ENCODE measurements at regions not wholly inside any gene's neighbourhood (a gene's known extent, or its start where the extent isn't known, plus 50 kb on each side); places are given as distances from the start of the nearest gene placed in this dataset.

DNA sequence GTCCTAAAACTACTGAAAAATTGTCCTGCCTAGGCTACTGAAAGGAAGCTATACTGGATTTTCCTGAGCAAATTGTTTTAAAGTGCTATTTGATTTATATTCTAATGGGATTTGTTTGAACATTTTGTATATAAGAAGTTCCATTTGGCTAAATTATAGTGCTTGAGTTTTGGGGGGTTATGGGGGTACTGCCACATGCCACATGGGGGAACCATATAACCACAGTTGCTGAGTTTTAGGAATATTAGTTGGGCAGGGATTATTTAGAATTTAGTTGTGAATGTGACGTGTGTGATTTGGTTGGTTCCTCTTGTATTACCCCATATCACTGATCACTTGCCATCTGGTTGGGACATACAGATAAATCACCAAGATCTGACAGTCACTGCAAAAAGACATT is 224.5 kb upstream of the TAPT1 start:
- Histone ChIP-seq H3K9me3 (ENCODE audit: control insufficient read depth, insufficient read depth, low read length) (no peaks in the 10 kb centered on the region), H3K27me3 (ENCODE audit: control insufficient read depth, insufficient read depth, low read length) (peaks cover 79% of the 10 kb centered on the region), H3K4me3 (ENCODE audit: low read depth, low read length) (no peak overlapping the region), H3K36me3 (ENCODE audit: control insufficient read depth, insufficient read depth, low read length) (no peaks in the 10 kb centered on the region), H3K9ac (ENCODE audit: low read depth, low read length) (no peak overlapping the region), H3K4me1 (ENCODE audit: control insufficient read depth, insufficient read depth, low read length) (no peaks in the 10 kb centered on the region)

DNA sequence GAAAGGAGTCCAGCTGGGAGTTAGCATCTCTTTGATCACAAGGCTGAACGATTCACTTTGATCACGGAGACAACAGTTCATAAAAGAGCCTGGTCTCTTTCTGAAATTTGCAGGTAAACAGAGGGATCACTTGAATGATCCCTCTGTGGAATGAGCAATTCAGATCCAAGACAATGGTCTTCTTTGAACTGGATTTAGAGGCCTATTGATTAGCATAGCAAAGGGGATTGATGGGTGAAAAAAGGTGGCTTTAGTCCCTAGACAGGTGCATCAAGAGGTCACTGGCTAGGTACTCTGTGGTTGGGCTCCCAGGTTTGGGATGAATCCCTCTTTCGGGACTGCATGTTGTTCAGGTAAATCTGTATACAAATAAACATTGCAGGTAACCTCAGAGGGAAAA is 223.8 kb upstream of the TAPT1 start:
- H3K4me3 ChIP-seq (ENCODE audit: low read depth, low read length), result no peak overlapping the region
- H3K36me3 ChIP-seq (ENCODE audit: control insufficient read depth, insufficient read depth, low read length), result no peaks in the 10 kb centered on the region
- no peaks in the 10 kb centered on the region for H3K9me3 ChIP-seq (ENCODE audit: control insufficient read depth, insufficient read depth, low read length)
- no peak overlapping the region for H3K9ac ChIP-seq (ENCODE audit: low read depth, low read length)
- no peaks in the 10 kb centered on the region for H3K4me1 ChIP-seq (ENCODE audit: control insufficient read depth, insufficient read depth, low read length)
- peaks cover 78% of the 10 kb centered on the region for H3K27me3 ChIP-seq (ENCODE audit: control insufficient read depth, insufficient read depth, low read length)

DNA sequence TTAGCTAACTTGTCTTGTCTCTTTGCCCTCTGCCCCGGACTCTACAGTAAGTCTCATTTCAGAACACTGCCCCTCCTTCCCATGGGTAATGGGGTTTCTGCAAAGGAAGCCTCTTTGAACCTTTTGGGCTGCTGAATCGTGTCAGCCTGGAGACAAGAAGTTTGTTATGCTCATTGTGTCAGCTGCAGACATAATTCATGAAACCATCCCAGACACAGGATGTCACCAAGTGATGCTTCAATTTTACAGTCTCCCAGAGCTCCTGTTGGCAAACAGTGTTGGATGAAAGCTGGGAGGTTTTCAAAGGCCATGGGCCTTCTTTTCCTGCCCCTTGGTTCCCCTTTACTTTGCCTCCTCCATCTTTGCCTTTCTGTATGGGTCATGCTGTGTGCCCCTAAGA is 223.1 kb upstream of the TAPT1 start:
- H3K9ac ChIP-seq (ENCODE audit: low read depth, low read length), result no peak overlapping the region
- H3K27me3 ChIP-seq (ENCODE audit: control insufficient read depth, insufficient read depth, low read length), result peaks cover 79% of the 10 kb centered on the region
- no peak overlapping the region for H3K4me3 ChIP-seq (ENCODE audit: low read depth, low read length)
- H3K4me1 ChIP-seq (ENCODE audit: control insufficient read depth, insufficient read depth, low read length), result no peaks in the 10 kb centered on the region
- H3K36me3 ChIP-seq (ENCODE audit: control insufficient read depth, insufficient read depth, low read length), result no peaks in the 10 kb centered on the region
- H3K9me3 ChIP-seq (ENCODE audit: control insufficient read depth, insufficient read depth, low read length), result no peaks in the 10 kb centered on the region

DNA sequence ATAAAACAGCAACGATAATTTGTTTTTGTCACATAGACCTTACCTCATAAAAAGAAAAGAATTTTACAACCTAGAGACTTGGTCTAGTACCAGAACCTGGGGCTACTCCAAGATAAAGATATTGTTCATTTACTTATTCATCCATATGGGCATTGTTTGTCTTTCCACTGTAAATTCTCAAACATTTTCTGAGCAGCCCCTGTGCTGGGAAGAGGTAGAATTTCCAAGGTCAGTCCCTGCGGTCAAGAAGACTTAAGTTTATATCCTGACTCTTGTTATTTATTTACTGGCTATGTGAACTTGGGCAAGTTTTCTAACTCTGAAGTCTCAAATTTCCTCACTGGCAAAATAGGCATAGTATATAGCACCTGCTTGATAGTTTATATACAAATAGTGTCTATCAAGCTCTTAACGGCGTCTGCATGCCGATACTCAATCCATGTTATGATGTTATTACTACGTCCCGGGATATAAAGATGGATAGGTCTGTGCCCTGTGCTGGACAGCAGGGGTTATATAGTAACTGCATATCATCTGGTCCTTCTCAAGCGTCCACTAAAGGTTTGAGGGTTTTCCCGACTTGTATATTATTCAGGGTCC is 222.1 kb upstream of the TAPT1 start:
- Histone ChIP-seq H3K4me3 (ENCODE audit: low read depth, low read length) (no peak overlapping the region), H3K36me3 (ENCODE audit: control insufficient read depth, insufficient read depth, low read length) (no peaks in the 10 kb centered on the region), H3K9me3 (ENCODE audit: control insufficient read depth, insufficient read depth, low read length) (no peaks in the 10 kb centered on the region), H3K27me3 (ENCODE audit: control insufficient read depth, insufficient read depth, low read length) (peaks cover 81% of the 10 kb centered on the region), H3K9ac (ENCODE audit: low read depth, low read length) (no peak overlapping the region), H3K4me1 (ENCODE audit: control insufficient read depth, insufficient read depth, low read length) (no peaks in the 10 kb centered on the region)

DNA sequence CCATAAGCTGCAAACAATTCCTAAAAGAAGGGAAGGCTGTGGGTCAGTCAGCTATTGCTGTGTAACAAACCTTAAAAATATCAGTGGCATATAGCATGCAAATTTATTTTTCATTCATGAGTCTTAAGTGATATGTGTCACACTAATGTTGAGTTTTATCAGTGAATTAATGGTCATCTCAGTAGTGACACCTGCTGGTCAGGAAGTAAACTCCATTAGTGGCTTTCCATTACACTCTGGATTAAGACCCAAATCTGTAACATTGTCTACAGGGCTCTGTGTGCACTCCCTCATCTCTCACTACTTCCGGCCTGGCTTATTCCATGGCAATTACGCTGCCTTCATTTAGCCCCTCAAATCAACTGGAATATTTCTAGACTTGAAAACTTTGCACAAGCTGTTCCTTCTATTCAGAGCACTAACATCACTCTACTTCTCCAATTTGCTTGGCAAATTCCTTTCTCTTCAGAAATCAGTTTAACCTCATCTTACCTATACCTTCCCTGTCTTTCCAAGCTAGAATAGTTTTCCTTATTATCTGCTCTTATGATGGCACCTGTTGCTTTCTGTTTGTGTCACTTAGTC is 217.3 kb upstream of the TAPT1 start:
- Histone ChIP-seq H3K9me3 (ENCODE audit: control insufficient read depth, insufficient read depth, low read length) (no peaks in the 10 kb centered on the region), H3K4me3 (ENCODE audit: low read depth, low read length) (no peak overlapping the region), H3K36me3 (ENCODE audit: control insufficient read depth, insufficient read depth, low read length) (no peaks in the 10 kb centered on the region), H3K27me3 (ENCODE audit: control insufficient read depth, insufficient read depth, low read length) (peaks cover 38% of the 10 kb centered on the region), H3K9ac (ENCODE audit: low read depth, low read length) (no peak overlapping the region), H3K4me1 (ENCODE audit: control insufficient read depth, insufficient read depth, low read length) (no peaks in the 10 kb centered on the region)

DNA sequence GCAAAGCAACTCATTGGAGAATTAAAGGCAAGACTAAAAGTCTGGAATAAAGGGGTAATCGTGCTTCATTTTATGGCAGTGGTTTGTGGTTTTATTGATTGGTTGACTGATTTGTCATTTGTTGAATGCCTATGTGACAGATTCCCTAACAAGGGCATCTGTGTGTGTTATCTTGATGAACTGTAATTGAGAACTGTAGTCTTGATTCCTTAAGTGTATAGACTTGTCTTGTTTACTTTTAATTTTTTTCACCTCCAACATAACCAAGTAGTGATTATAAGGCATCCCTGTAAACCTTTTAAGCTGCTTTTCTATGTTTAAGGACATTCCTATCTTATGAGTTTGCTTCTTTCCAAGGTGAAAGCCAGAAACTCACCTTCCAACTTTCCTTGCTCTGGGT is 216.0 kb upstream of the TAPT1 start:
- Histone ChIP-seq H3K36me3 (ENCODE audit: control insufficient read depth, insufficient read depth, low read length) (no peaks in the 10 kb centered on the region), H3K9me3 (ENCODE audit: control insufficient read depth, insufficient read depth, low read length) (no peaks in the 10 kb centered on the region), H3K4me1 (ENCODE audit: control insufficient read depth, insufficient read depth, low read length) (no peaks in the 10 kb centered on the region), H3K27me3 (ENCODE audit: control insufficient read depth, insufficient read depth, low read length) (peaks cover 25% of the 10 kb centered on the region), H3K9ac (ENCODE audit: low read depth, low read length) (no peak overlapping the region), H3K4me3 (ENCODE audit: low read depth, low read length) (no peak overlapping the region)

DNA sequence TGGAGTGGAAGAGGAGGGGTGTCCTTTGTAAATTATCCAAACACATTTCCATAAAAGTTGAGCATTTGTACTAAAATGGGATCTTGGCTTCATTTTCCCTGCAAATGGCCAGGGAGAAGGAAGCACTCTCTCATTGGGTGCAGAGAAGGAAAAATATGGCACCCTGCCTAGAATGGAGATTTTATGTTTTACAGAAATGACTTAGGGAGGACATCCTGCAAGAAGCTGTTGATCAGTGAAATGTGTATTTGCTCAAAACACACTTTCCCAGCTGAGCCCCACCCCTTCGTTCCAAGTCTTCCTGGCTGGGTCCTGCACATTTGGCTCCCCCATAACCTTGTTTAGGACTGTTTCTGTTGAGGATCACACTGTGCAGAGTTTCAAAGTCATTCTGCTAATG is 213.5 kb upstream of the TAPT1 start:
- H3K4me3 ChIP-seq (ENCODE audit: low read depth, low read length), result no peak overlapping the region
- peaks cover 7% of the 10 kb centered on the region for H3K27me3 ChIP-seq (ENCODE audit: control insufficient read depth, insufficient read depth, low read length)
- no peak overlapping the region for H3K9ac ChIP-seq (ENCODE audit: low read depth, low read length)
- no peaks in the 10 kb centered on the region for H3K36me3 ChIP-seq (ENCODE audit: control insufficient read depth, insufficient read depth, low read length)
- no peaks in the 10 kb centered on the region for H3K4me1 ChIP-seq (ENCODE audit: control insufficient read depth, insufficient read depth, low read length)
- no peaks in the 10 kb centered on the region for H3K9me3 ChIP-seq (ENCODE audit: control insufficient read depth, insufficient read depth, low read length)

DNA sequence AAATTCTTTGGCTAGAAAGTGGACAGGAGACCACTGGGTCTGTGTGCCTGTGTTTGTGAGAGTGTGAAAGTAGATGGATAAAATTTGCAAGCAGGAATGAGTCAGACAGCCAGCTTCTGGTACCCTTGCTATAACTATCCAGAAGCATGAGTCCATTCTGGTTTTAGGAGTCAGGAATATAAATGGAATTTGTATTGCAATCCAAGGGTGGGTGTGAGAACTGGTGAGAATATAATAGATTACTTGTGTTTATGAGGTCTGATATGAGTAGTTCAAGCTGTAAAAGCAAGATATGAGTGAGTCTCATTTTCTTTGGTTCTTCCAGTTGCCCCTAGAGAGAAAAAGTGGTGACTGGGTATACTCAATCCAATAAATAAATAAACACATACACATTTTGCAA is 212.7 kb upstream of the TAPT1 start:
- Histone ChIP-seq H3K9me3 (ENCODE audit: control insufficient read depth, insufficient read depth, low read length) (no peaks in the 10 kb centered on the region), H3K9ac (ENCODE audit: low read depth, low read length) (no peak overlapping the region), H3K36me3 (ENCODE audit: control insufficient read depth, insufficient read depth, low read length) (no peaks in the 10 kb centered on the region), H3K4me1 (ENCODE audit: control insufficient read depth, insufficient read depth, low read length) (no peaks in the 10 kb centered on the region), H3K4me3 (ENCODE audit: low read depth, low read length) (no peak overlapping the region), H3K27me3 (ENCODE audit: control insufficient read depth, insufficient read depth, low read length) (no peaks in the 10 kb centered on the region)

DNA sequence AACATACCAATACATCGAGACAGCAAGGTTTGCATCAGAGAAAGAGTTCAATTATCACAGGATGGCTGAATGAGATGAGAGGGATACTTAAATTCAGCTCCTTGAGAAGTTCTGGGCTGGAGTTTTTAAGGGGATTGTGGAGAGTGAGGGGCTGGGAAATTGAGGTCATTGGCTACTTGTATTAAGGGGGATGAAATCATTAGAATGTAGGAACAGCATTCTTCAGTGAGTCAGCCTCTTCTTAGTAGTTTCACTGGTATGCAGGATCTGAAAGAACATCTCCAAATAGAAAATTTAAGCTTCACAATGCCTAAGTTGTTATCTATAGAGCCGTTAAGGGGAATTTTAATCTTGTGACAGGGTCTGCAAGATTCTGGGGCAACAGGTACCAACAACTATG is 211.6 kb upstream of the TAPT1 start:
- Histone ChIP-seq H3K4me1 (ENCODE audit: control insufficient read depth, insufficient read depth, low read length) (no peaks in the 10 kb centered on the region), H3K36me3 (ENCODE audit: control insufficient read depth, insufficient read depth, low read length) (no peaks in the 10 kb centered on the region), H3K27me3 (ENCODE audit: control insufficient read depth, insufficient read depth, low read length) (no peaks in the 10 kb centered on the region), H3K9ac (ENCODE audit: low read depth, low read length) (no peak overlapping the region), H3K4me3 (ENCODE audit: low read depth, low read length) (no peak overlapping the region), H3K9me3 (ENCODE audit: control insufficient read depth, insufficient read depth, low read length) (no peaks in the 10 kb centered on the region)

DNA sequence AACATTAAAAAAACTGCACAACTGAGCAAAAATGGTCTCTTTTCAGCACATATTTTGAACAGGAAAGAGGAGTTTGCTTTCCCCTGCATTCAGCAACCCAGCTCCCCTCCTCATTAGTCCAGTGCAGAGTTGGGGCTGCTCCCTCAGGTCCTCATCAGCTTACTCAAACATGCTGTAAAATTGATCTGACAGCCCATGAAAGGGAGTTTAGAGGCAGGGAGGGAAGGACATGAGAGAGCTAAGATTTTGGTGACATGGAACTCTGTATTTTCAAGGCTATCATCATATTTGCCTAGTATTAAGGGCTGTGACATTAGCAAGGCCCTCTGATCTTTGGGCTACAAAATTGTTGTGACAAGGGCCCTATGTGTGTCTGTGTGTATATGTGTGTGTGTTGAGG is 205.6 kb upstream of the TAPT1 start:
- H3K9me3 ChIP-seq (ENCODE audit: control insufficient read depth, insufficient read depth, low read length), result no peaks in the 10 kb centered on the region
- H3K4me1 ChIP-seq (ENCODE audit: control insufficient read depth, insufficient read depth, low read length), result no peaks in the 10 kb centered on the region
- no peaks in the 10 kb centered on the region for H3K27me3 ChIP-seq (ENCODE audit: control insufficient read depth, insufficient read depth, low read length)
- H3K36me3 ChIP-seq (ENCODE audit: control insufficient read depth, insufficient read depth, low read length), result no peaks in the 10 kb centered on the region
- H3K9ac ChIP-seq (ENCODE audit: low read depth, low read length), result no peak overlapping the region
- H3K4me3 ChIP-seq (ENCODE audit: low read depth, low read length), result no peak overlapping the region

DNA sequence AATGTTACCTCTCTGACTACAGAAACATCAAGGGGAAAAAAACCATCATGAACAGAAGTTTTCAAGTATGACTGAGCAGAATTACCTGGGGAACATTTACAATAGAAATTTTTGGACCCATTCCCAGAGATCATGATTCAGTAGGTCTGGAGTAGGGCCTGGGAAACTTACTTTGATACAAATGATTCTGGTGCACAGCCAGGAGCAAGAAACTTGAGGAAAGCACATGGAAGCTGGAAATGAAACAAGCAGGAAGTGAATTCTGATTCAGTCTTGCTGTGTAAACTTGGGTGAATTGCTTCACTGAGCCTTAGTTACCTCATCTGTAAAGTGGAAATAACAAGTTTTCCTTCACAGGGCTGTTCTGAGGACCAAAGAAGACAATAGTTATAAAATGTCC is 192.5 kb upstream of the TAPT1 start:
- Histone ChIP-seq H3K9ac (ENCODE audit: low read depth, low read length) (no peak overlapping the region), H3K4me3 (ENCODE audit: low read depth, low read length) (no peak overlapping the region), H3K36me3 (ENCODE audit: control insufficient read depth, insufficient read depth, low read length) (no peaks in the 10 kb centered on the region), H3K9me3 (ENCODE audit: control insufficient read depth, insufficient read depth, low read length) (no peaks in the 10 kb centered on the region), H3K4me1 (ENCODE audit: control insufficient read depth, insufficient read depth, low read length) (no peaks in the 10 kb centered on the region), H3K27me3 (ENCODE audit: control insufficient read depth, insufficient read depth, low read length) (no peaks in the 10 kb centered on the region)

DNA sequence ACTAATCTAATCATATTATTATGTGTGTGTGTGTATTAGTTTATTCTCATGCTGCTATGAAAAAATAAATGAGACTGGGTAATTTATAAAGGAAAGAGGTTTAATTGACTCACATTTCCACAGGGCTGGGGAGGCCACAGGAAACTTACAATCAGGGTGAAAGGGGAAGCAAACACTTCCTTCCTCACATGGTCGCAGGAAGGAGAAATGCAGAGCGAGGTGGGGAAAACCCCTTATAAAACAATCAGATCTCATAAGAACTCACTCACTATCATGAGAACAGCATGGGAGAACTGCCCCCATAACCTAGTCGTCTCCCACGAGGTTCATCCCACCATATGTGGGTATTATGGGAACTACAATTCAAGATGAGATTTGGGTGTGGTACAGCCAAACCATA is 190.9 kb upstream of the TAPT1 start:
- Histone ChIP-seq H3K9ac (ENCODE audit: low read depth, low read length) (no peak overlapping the region), H3K9me3 (ENCODE audit: control insufficient read depth, insufficient read depth, low read length) (no peaks in the 10 kb centered on the region)

More for the DNA sequence above, 190.9 kb upstream of the TAPT1 start:
- H3K4me1 ChIP-seq (ENCODE audit: control insufficient read depth, insufficient read depth, low read length), result no peaks in the 10 kb centered on the region
- H3K27me3 ChIP-seq (ENCODE audit: control insufficient read depth, insufficient read depth, low read length), result no peaks in the 10 kb centered on the region
- no peaks in the 10 kb centered on the region for H3K36me3 ChIP-seq (ENCODE audit: control insufficient read depth, insufficient read depth, low read length)
- H3K4me3 ChIP-seq (ENCODE audit: low read depth, low read length), result no peak overlapping the region
